ENCODE measurements at regions not wholly inside any gene's neighbourhood (a gene's known extent, or its start where the extent isn't known, plus 50 kb on each side); places are given as distances from the start of the nearest gene placed in this dataset.

DNA sequence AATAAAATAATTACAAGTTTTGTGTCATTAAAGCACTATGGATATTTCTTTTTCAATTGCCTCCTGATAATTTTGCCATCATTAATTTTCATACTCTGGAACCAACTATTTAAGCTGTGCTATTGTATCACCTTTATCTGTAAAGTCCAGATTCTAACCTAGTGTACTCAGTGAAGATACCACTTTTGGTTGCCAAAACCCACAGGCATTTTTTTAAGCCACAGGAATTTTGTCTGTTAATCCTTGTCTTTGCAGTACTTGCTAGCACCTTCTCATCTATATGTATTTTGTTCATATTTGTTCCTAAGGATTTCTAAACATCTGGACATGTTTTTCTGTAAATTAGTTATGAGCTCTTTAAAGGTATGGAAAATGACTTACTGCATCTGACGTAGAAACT is 481.4 kb upstream of the DAB2 start:
- TF ChIP-seq, protein P1, sequence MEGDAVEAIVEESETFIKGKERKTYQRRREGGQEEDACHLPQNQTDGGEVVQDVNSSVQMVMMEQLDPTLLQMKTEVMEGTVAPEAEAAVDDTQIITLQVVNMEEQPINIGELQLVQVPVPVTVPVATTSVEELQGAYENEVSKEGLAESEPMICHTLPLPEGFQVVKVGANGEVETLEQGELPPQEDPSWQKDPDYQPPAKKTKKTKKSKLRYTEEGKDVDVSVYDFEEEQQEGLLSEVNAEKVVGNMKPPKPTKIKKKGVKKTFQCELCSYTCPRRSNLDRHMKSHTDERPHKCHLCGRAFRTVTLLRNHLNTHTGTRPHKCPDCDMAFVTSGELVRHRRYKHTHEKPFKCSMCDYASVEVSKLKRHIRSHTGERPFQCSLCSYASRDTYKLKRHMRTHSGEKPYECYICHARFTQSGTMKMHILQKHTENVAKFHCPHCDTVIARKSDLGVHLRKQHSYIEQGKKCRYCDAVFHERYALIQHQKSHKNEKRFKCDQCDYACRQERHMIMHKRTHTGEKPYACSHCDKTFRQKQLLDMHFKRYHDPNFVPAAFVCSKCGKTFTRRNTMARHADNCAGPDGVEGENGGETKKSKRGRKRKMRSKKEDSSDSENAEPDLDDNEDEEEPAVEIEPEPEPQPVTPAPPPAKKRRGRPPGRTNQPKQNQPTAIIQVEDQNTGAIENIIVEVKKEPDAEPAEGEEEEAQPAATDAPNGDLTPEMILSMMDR (IDR thresholded peaks at IDR 0.05): no peak
- no peak for DNase-seq (ENCODE audit: low spot score)
- H3K27ac ChIP-seq: no peak overlapping the region
- no peak overlapping the region for H3K4me3 ChIP-seq

DNA sequence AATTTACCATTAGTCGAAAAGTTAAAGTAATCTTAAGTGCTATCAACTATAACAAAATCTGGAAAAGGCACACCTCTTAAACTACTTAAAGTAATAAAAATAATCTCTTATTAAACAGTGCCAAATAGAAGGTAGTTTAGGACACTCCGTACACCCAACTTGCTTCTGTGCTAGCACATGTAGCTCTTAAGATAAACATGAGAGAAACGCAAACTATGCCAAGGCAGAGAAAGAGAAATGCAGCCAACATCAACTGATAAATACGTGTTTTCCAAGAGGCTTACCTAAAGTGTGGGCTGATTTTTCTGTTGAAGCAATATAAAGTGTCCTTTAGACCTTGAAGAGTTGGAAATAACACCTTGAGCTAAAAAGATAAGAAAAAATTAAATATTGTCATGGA is 480.6 kb upstream of the DAB2 start:
- no peak for DNase-seq (ENCODE audit: low spot score)

DNA sequence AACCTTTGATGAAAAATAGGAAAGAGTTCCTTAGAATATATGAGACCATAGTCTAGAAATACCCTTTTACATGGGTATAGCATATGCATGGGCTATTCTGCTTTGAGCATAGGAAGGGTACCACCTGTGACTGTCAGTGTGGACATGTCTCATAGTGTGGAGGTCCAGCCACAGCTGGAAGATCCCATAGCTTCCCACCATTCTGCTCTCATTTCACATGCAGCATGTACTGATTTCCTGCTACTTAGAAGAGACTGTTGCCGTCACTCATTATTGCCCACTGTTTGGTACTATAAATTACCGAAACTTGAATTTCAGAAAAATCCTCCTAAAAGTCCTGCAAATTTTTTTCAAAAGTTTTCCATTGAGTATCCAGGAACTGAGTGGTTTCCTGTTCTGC is 477.8 kb upstream of the DAB2 start:
- TF ChIP-seq, protein P1 (IDR thresholded peaks at IDR 0.05): no peak
- no peak for DNase-seq (ENCODE audit: low spot score)
- Histone ChIP-seq H3K4me3 (no peak overlapping the region), H3K27ac (no peak overlapping the region)

More for the DNA sequence above, 480.6 kb upstream of the DAB2 start:
- H3K4me3 ChIP-seq: no peak overlapping the region
- no peak overlapping the region for H3K27ac ChIP-seq
- TF ChIP-seq, protein P1 (IDR thresholded peaks at IDR 0.05): no peak

DNA sequence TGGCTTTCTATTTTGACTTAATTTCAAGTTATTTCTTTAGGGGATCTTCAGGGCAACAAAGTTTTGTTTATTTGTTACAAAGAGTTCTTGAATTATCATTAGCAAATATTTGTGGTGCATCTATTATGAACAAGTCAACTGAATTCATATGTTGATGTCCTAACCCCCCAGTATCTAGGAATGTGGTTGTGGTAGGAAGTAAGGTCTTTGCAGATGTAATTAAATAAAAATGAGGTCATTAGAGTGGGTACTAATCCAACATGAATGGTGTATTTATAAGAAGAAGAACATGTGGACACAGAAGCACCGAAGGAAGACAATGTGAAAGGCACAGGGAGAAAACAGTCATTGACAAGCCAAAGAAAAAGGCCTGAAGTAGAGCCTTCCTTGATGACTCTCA is 474.0 kb upstream of the DAB2 start:
- H3K4me3 ChIP-seq: no peak overlapping the region
- TF ChIP-seq, protein P1 (IDR thresholded peaks at IDR 0.05): no peak
- no peak for DNase-seq (ENCODE audit: low spot score)

DNA sequence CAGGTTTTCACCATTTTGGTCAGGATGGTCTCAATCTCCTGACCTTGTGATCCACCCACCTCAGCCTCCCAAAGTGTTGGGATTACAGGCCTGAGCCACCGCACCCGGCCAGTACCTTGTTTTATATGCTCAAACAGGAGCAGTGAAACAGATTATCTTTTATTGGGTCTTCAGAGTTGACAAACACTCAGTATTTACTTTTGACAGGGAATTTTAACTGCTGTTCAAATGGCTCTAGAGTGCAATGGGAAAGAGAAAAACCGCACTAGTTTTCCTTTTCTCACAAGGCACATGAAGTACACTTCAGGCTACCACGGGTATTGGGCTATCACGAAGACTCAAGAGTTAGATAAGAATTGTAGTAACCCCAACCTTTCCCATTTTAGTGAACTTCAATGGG is 471.9 kb upstream of the DAB2 start:
- TF ChIP-seq, protein P1 (IDR thresholded peaks at IDR 0.05): no peak
- no peak overlapping the region for H3K4me3 ChIP-seq
- no peak for DNase-seq (ENCODE audit: low spot score)
- no peak overlapping the region for H3K27ac ChIP-seq

More for the DNA sequence above, 474.0 kb upstream of the DAB2 start:
- H3K27ac ChIP-seq: no peak overlapping the region

DNA sequence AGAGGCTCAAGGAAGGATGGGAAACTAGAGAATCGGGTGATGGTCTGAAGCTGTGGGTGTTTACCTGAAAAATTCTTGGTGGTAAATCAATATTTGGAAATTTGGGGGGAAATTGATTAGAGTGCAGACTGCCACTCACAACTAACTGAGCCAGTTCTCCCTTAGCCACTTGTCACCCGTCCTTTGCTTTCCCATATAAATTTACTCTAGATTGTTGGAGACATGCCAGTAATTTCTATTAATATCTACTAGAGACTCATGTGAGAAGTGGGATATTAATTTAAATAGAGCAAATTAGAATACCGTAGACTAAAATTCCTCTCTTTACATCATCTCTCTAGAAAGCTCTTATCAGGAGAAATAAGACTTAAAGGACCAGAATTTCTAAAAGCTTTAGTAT is 471.3 kb upstream of the DAB2 start:
- no peak overlapping the region for H3K4me3 ChIP-seq
- no peak for DNase-seq (ENCODE audit: low spot score)
- no peak overlapping the region for H3K27ac ChIP-seq
- TF ChIP-seq, protein P1 (IDR thresholded peaks at IDR 0.05): no peak

DNA sequence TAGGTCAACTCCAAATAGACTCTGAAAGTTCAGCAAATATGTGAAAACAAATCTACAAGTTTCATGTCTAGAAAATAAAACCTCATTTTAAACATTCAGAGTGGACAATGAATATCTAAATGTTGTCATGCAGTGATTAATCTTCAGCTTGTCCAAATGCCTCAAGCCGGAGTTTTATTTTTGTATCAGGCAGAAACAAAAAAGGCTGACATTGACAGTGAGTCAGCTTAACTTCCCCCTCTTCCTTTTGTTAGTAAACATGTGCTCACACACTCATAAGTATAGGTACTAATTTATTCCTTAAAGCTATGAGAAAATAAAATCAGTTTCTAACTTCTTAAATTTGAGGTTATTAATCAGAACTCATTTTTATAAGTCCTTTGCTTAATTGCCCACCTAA is 467.9 kb upstream of the DAB2 start:
- TF ChIP-seq, protein P1 (IDR thresholded peaks at IDR 0.05): no peak
- no peak for DNase-seq (ENCODE audit: low spot score)
- H3K27ac ChIP-seq: no peak overlapping the region
- H3K4me3 ChIP-seq: no peak overlapping the region

Measured in coronary artery (tissue), 2 donors.